H1 (cell line): ENCODE measurements at regions not wholly inside any gene's neighbourhood (a gene's known extent, or its start where the extent isn't known, plus 50 kb on each side); places are given as distances from the start of the nearest gene placed in this dataset.

Experiments
- BRCA1 ChIP-seq: IDR thresholded peaks from 2 replicates; pipeline ENCODE4 v1.6.1; 2012; ENCODE audit warnings: low read depth, low read length, improper control_type of control experiment
- FOSL1 ChIP-seq: IDR thresholded peaks from 2 replicates; pipeline ENCODE4 v1.6.1; 2011; ENCODE audit warnings: mild to moderate bottlenecking, low read depth, low read length, moderate library complexity; ENCODE audit not compliant: insufficient read depth
- SIX5 ChIP-seq: IDR thresholded peaks from 2 replicates; pipeline ENCODE4 v1.6.1; 2011; ENCODE audit warnings: mild to moderate bottlenecking, low read depth, low read length

DNA sequence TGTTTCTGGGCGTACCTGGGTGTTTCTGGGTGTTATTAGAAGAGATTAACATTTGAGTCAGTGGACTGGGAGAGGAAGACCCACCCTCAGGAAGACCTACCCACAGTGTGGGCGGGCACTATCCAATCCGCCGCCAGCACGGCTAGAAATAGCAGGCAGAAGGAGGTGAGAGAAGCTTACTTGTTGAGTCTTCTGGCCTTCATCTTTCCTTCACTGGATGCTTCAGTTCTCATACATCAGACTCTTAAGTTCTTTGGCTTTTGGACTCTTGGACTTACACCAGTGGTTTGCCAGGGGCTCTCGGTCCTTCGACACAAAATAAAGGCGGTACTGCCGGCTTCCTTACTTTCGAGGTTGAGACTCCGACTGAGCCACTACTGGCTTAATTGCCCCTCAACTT, 654.6 kb upstream of the CADM2 start (continued):
- no peak for TF ChIP-seq BRCA1
- no peak for TF ChIP-seq FOSL1
- TF ChIP-seq SIX5 = no peak
